ENCODE measurements at regions not wholly inside any gene's neighbourhood (a gene's known extent, or its start where the extent isn't known, plus 50 kb on each side); places are given as distances from the start of the nearest gene placed in this dataset.

DNA sequence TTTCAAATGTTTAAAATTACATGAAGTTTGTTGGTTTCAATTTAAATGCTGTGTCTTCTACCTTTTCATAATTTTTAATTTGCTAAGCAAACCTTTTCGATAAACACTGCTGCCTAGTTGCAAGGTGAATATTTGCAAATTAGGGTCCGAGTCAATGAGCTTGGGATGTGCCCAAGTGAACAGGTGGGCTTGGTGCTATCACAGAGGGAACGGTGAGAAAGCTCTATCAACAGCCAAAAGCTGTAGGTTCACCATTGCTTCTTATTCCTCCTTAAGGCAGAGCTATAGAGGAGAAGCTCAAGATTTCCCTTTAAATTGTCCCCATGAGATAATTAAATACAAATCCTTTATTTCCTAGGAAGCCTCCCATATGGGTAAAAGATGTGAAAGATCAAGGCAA, 245.3 kb upstream of the CELF2 start:
- no peak overlapping the region for H3K9ac ChIP-seq (ENCODE audit: control insufficient read depth, extremely low read depth, insufficient read depth, low read length)
- no peaks in the 10 kb centered on the region for H3K4me1 ChIP-seq (ENCODE audit: control insufficient read depth, extremely low read depth, insufficient read depth, low read length)
- no peak overlapping the region for H3K4me2 ChIP-seq (ENCODE audit: control insufficient read depth, extremely low read depth, insufficient read depth, low read depth, low read length)
- no peaks in the 10 kb centered on the region for H3K79me2 ChIP-seq (ENCODE audit: control insufficient read depth, insufficient read depth, low read length)
- H3K9me1 ChIP-seq (ENCODE audit: control insufficient read depth, extremely low read depth, insufficient read depth, low read length), result no peaks in the 10 kb centered on the region
- no peak overlapping the region for H3K27ac ChIP-seq (ENCODE audit: control insufficient read depth, insufficient read depth, low read length)
- H3K27me3 ChIP-seq (ENCODE audit: control insufficient read depth, extremely low read depth, insufficient read depth, low read length), result no peaks in the 10 kb centered on the region
- TF ChIP-seq, protein P1, sequence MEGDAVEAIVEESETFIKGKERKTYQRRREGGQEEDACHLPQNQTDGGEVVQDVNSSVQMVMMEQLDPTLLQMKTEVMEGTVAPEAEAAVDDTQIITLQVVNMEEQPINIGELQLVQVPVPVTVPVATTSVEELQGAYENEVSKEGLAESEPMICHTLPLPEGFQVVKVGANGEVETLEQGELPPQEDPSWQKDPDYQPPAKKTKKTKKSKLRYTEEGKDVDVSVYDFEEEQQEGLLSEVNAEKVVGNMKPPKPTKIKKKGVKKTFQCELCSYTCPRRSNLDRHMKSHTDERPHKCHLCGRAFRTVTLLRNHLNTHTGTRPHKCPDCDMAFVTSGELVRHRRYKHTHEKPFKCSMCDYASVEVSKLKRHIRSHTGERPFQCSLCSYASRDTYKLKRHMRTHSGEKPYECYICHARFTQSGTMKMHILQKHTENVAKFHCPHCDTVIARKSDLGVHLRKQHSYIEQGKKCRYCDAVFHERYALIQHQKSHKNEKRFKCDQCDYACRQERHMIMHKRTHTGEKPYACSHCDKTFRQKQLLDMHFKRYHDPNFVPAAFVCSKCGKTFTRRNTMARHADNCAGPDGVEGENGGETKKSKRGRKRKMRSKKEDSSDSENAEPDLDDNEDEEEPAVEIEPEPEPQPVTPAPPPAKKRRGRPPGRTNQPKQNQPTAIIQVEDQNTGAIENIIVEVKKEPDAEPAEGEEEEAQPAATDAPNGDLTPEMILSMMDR (optimal IDR thresholded peaks at IDR 0.05 in 1 of 3, IDR thresholded peaks at IDR 0.05 in 1 of 3, conservative IDR thresholded peaks at IDR 0.05 in 1 of 3; ENCODE audit: extremely low read depth in 1 of 3, insufficient read depth in 2 of 3, low read length in 3 of 3), result no peak
- TF ChIP-seq EZH2 (IDR thresholded peaks at IDR 0.05; ENCODE audit: low read length), result no peak
- DNase-seq (ENCODE audit: low read depth, low spot score) (no peak), FAIRE-seq (no peak)
- no peaks in the 10 kb centered on the region for H3K9me3 ChIP-seq (ENCODE audit: control insufficient read depth, low read depth, low read length)
- peaks cover 0 to 3% of the 10 kb centered on the region in 2 experiments for H3K36me3 ChIP-seq (ENCODE audit: control insufficient read depth in 2 of 2, extremely low read depth in 1 of 2, insufficient read depth in 2 of 2, low read length in 2 of 2)
- no peaks in the 10 kb centered on the region for H4K20me1 ChIP-seq (ENCODE audit: control insufficient read depth, extremely low read depth, insufficient read depth, low read length)
- no peak overlapping the region for H2AFZ ChIP-seq (ENCODE audit: control insufficient read depth, low read length)
- no peak overlapping the region for H3K4me3 ChIP-seq (ENCODE audit: control insufficient read depth in 2 of 3, extremely low read depth in 1 of 3, insufficient read depth in 2 of 3, low read depth in 1 of 3, low read length in 3 of 3)
- dilution Hi-C loops (cut with MboI; ENCODE audit: extremely low pct_ligation_motif_present, low sequenced_read_pairs), result no loop called here

DNA sequence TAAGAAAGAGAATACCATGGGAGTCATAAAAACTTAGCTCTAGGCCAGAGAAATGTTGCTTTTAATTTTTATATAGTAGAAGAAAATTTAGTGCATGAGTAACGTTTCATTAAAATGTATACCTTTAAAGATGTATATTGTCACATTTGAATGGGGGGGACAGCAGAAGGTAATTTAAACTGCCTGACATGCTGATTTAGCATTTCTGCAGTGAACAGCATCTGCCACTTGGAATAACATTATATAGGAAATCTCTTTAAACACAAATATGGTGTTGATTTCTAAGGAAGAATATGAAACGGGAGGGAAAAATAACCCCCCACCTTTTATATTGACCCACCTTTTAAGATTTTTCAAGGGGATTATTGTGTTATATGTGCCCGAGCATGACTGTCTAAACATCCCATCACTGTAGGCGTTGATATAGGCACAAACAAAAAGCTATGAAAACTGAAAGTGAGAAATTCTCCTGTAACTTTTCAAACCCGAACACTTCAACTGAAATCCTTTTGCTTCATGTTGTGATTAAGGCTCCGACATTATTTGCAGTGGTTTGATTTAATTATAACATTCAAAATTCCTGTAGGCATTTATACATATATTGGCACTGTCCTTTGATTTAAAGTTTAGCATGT, 244.7 kb upstream of the CELF2 start:
- DNase-seq (ENCODE audit: low read depth, low spot score) (no peak), FAIRE-seq (no peak)
- Histone ChIP-seq H4K20me1 (ENCODE audit: control insufficient read depth, extremely low read depth, insufficient read depth, low read length) (no peaks in the 10 kb centered on the region), H3K9me1 (ENCODE audit: control insufficient read depth, extremely low read depth, insufficient read depth, low read length) (no peaks in the 10 kb centered on the region), H3K27ac (ENCODE audit: control insufficient read depth, insufficient read depth, low read length) (no peak overlapping the region), H3K9ac (ENCODE audit: control insufficient read depth, extremely low read depth, insufficient read depth, low read length) (no peak overlapping the region), H2AFZ (ENCODE audit: control insufficient read depth, low read length) (no peak overlapping the region), H3K4me2 (ENCODE audit: control insufficient read depth, extremely low read depth, insufficient read depth, low read depth, low read length) (no peak overlapping the region), H3K27me3 (ENCODE audit: control insufficient read depth, extremely low read depth, insufficient read depth, low read length) (no peaks in the 10 kb centered on the region), H3K4me3 (ENCODE audit: control insufficient read depth in 2 of 3, extremely low read depth in 1 of 3, insufficient read depth in 2 of 3, low read depth in 1 of 3, low read length in 3 of 3) (no peak overlapping the region), H3K79me2 (ENCODE audit: control insufficient read depth, insufficient read depth, low read length) (no peaks in the 10 kb centered on the region), H3K36me3 (ENCODE audit: control insufficient read depth in 2 of 2, extremely low read depth in 1 of 2, insufficient read depth in 2 of 2, low read length in 2 of 2) (peaks cover 0 to 3% of the 10 kb centered on the region in 2 experiments), H3K9me3 (ENCODE audit: control insufficient read depth, low read depth, low read length) (no peaks in the 10 kb centered on the region), H3K4me1 (ENCODE audit: control insufficient read depth, extremely low read depth, insufficient read depth, low read length) (no peaks in the 10 kb centered on the region)
- dilution Hi-C loops (cut with MboI; ENCODE audit: extremely low pct_ligation_motif_present, low sequenced_read_pairs), result no loop called here
- no peak for TF ChIP-seq EZH2 (IDR thresholded peaks at IDR 0.05; ENCODE audit: low read length)
- TF ChIP-seq, protein P1 (optimal IDR thresholded peaks at IDR 0.05 in 1 of 3, IDR thresholded peaks at IDR 0.05 in 1 of 3, conservative IDR thresholded peaks at IDR 0.05 in 1 of 3; ENCODE audit: extremely low read depth in 1 of 3, insufficient read depth in 2 of 3, low read length in 3 of 3), result no peak
